SK-N-SH (cell line): ENCODE measurements at regions not wholly inside any gene's neighbourhood (a gene's known extent, or its start where the extent isn't known, plus 50 kb on each side); places are given as distances from the start of the nearest gene placed in this dataset.
A peak's percentile ranks its signal among the peaks of the same experiment; 100 is the strongest.

ENCODE experiments used
- CTCF ChIA-PET: fragments of 300-600, 350-600 bp; formaldehyde crosslinking; extraction: SDS; loops from one replicate; lab custom pipeline; 2021; lab: Yijun Ruan, JAX
- POLR2A ChIA-PET: fragments of 350-600 bp; sonication (Branson Sonifier 250); formaldehyde crosslinking; extraction: SDS; loops from one replicate; lab custom pipeline; 2020; ENCODE audit warnings: antibody characterized with exemption, inconsistent platforms; lab: Yijun Ruan, JAX
- DNase-seq: peaks from one replicate; pipeline ENCODE4 v3.0.0; 2012
- H2AFZ ChIP-seq: fragments of 200-600 bp; sonication (generic); 2 replicates; pipeline ENCODE4 v1.8.1; 2016; ENCODE audit warnings: antibody characterized with exemption, mild to moderate bottlenecking, low read depth
- H3F3A ChIP-seq: fragments of 200-600 bp; sonication (generic); replicated peaks from 2 replicates; pipeline ENCODE3; 2016; ENCODE audit warnings: antibody characterized with exemption, mild to moderate bottlenecking; ENCODE audit not compliant: insufficient read depth
- H3K27ac ChIP-seq, 2 experiments: fragments of 200-500 bp in 1 of 2; fragments of 200-600 bp in 1 of 2; sonication (Bioruptor generic) in 1 of 2; sonication (generic), shearing (Covaris generic) in 1 of 2; 2 replicates each; pipeline versions ENCODE4 v1.5.1 to v1.6.1; 2014 to 2016; ENCODE audit warnings: low read depth in 2 of 2, inconsistent platforms in 1 of 2, low read length in 1 of 2, mild to moderate bottlenecking in 1 of 2, mixed read lengths in 1 of 2
- H3K27me3 ChIP-seq: fragments of 200-600 bp; sonication (generic), shearing (Covaris generic); 2 replicates; pipeline ENCODE4 v1.6.1; 2016; ENCODE audit warnings: mixed run types; ENCODE audit not compliant: insufficient read depth
- H3K36me3 ChIP-seq, 2 experiments: fragments of 200-500 bp in 1 of 2; fragments of 200-600 bp in 1 of 2; sonication (Bioruptor generic) in 1 of 2; sonication (generic) in 1 of 2; replicated peaks in 1 of 2; 2 replicates each; pipeline versions ENCODE3 to v1.5.1; 2014 to 2016; ENCODE audit warnings: low read length in 1 of 2, mild to moderate bottlenecking in 1 of 2; ENCODE audit not compliant: insufficient read depth in 2 of 2, control insufficient read depth in 1 of 2
- H3K4me1 ChIP-seq, 2 experiments: fragments of 200-500 bp in 1 of 2; fragments of 200-600 bp in 1 of 2; sonication (Bioruptor generic) in 1 of 2; sonication (generic), shearing (Covaris generic) in 1 of 2; 2 replicates each; pipeline versions ENCODE4 v1.5.1 to v1.6.1; 2014 to 2016; ENCODE audit warnings: low read depth in 1 of 2, low read length in 1 of 2, mixed run types in 1 of 2; ENCODE audit not compliant: insufficient read depth in 2 of 2, control insufficient read depth in 1 of 2
- H3K4me2 ChIP-seq: fragments of 200-600 bp; sonication (generic), shearing (Covaris generic); 2 replicates; pipeline ENCODE4 v1.6.1; 2017; ENCODE audit warnings: mixed run types
- H3K4me3 ChIP-seq, 2 experiments: fragments of 200-500 bp in 1 of 2; fragments of 200-600 bp in 1 of 2; sonication (Bioruptor generic) in 1 of 2; sonication (generic), shearing (Covaris generic) in 1 of 2; 2 replicates each; pipeline versions ENCODE4 v1.5.1 to v1.8.1; 2014 to 2016; ENCODE audit warnings: low read depth in 2 of 2, inconsistent platforms in 1 of 2, low read length in 1 of 2, mild to moderate bottlenecking in 1 of 2, mixed read lengths in 1 of 2, moderate library complexity in 1 of 2
- H3K79me2 ChIP-seq: fragments of 200-600 bp; sonication (generic); 2 replicates; pipeline ENCODE4 v1.8.1; 2017; ENCODE audit warnings: mild to moderate bottlenecking; ENCODE audit not compliant: insufficient read depth
- H3K9ac ChIP-seq: fragments of 200-600 bp; sonication (generic); 2 replicates; pipeline ENCODE4 v1.6.1; 2017; ENCODE audit warnings: mixed run types
- H3K9me2 ChIP-seq: fragments of 200-600 bp; sonication (generic); 2 replicates; pipeline ENCODE4 v1.6.1; 2017; ENCODE audit warnings: mixed run types
- H3K9me3 ChIP-seq: fragments of 200-600 bp; sonication (generic); 2 replicates; pipeline ENCODE4 v1.6.1; 2017; ENCODE audit warnings: mixed run types, mild to moderate bottlenecking, moderate library complexity
- H4K20me1 ChIP-seq: fragments of 200-600 bp; sonication (generic); 2 replicates; pipeline ENCODE4 v1.6.1; 2017; ENCODE audit warnings: mild to moderate bottlenecking, mixed run types; ENCODE audit not compliant: insufficient read depth
- ELF1 ChIP-seq: IDR thresholded peaks from 2 replicates; pipeline ENCODE4 v1.4.0; 2012
- EP300 ChIP-seq, 2 experiments: IDR thresholded peaks; 2 replicates each; pipeline versions ENCODE4 v1.4.0 to v1.6.1; 2012; ENCODE audit warnings: borderline replicate concordance in 1 of 2, low read depth in 1 of 2, low read length in 1 of 2
- FOSL2 ChIP-seq: IDR thresholded peaks from 2 replicates; pipeline ENCODE4 v1.4.0; 2012; ENCODE audit warnings: low read depth, mild to moderate bottlenecking, moderate library complexity, borderline replicate concordance
- GABPA ChIP-seq: IDR thresholded peaks from 2 replicates; pipeline ENCODE4 v1.4.0; 2012; ENCODE audit warnings: low read depth, mild to moderate bottlenecking
- JUND ChIP-seq: IDR thresholded peaks from 2 replicates; pipeline ENCODE4 v1.4.0; 2012
- MAX ChIP-seq: IDR thresholded peaks from 2 replicates; pipeline ENCODE4 v1.4.0; 2012; ENCODE audit warnings: low read depth
- NFIC ChIP-seq: IDR thresholded peaks from 2 replicates; pipeline ENCODE4 v1.4.0; 2012; ENCODE audit warnings: borderline replicate concordance
- POLR2AphosphoS5 ChIP-seq: IDR thresholded peaks from 2 replicates; pipeline ENCODE4 v1.6.1; 2012; ENCODE audit warnings: low read depth, low read length
- RAD21 ChIP-seq: IDR thresholded peaks from 2 replicates; pipeline ENCODE4 v1.6.1; 2012; ENCODE audit warnings: mild to moderate bottlenecking, low read length
- RFX5 ChIP-seq: IDR thresholded peaks from 2 replicates; pipeline ENCODE4 v1.6.1; 2012; ENCODE audit warnings: mild to moderate bottlenecking, improper control_type of control experiment, low read length
- RXRA ChIP-seq: IDR thresholded peaks from 2 replicates; pipeline ENCODE4 v1.4.0; 2012; ENCODE audit warnings: low read depth, mild to moderate bottlenecking, borderline replicate concordance
- SIN3A ChIP-seq: IDR thresholded peaks from 2 replicates; pipeline ENCODE4 v1.6.1; 2012; ENCODE audit warnings: low read depth, mild to moderate bottlenecking, low read length, moderate library complexity, borderline replicate concordance
- SMC3 ChIP-seq: IDR thresholded peaks from 2 replicates; pipeline ENCODE4 v1.6.1; 2012; ENCODE audit warnings: low read depth, low read length, improper control_type of control experiment
- TAF1 ChIP-seq: IDR thresholded peaks from 2 replicates; pipeline ENCODE4 v1.6.1; 2012; ENCODE audit warnings: low read depth, mild to moderate bottlenecking, low read length, moderate library complexity, borderline replicate concordance
- TCF12 ChIP-seq: IDR thresholded peaks from 2 replicates; pipeline ENCODE4 v1.4.0; 2012
- TEAD4 ChIP-seq: IDR thresholded peaks from 2 replicates; pipeline ENCODE4 v1.4.0; 2012; ENCODE audit warnings: mild to moderate bottlenecking, borderline replicate concordance; ENCODE audit not compliant: insufficient read depth
- YY1 ChIP-seq: IDR thresholded peaks from 2 replicates; pipeline ENCODE4 v1.4.0; 2012; ENCODE audit warnings: low read depth, mild to moderate bottlenecking
- WGBS: methylation state at CpG from one replicate; pipeline ENCODE4 v1.1.6; 2017; ENCODE audit warnings: low lambda C conversion rate; 5-methylcytosine and 5-hydroxymethylcytosine counted together
- TF ChIP-seq, protein P1 (sequence below): fragments of 200-600 bp; sonication (generic); IDR thresholded peaks from 2 replicates; pipeline ENCODE4 v1.6.1; 2017; ENCODE audit warnings: antibody characterized with exemption, mild to moderate bottlenecking, moderate library complexity
- TF ChIP-seq, protein P2 (sequence below): IDR thresholded peaks from 2 replicates; pipeline ENCODE4; 2012

GRCh38 chr15:62444104-62445022, 279.3 kb upstream of the C2CD4B start:
- H3K27ac ChIP-seq, result peak overlapping the region; percentile 48 to 91; a peak in 3 of 4 replicates
- H3K9me2 ChIP-seq, result no peaks in the 10 kb centered on the region
- peaks cover 25% of the 10 kb centered on the region for H3F3A ChIP-seq
- peak overlapping the region; percentile 38; the same call in 1 of the 2 replicates for H3K9ac ChIP-seq
- peaks cover 8 to 18% of the 10 kb centered on the region in 2 experiments; a peak in 3 of 4 replicates for H3K4me1 ChIP-seq
- TF ChIP-seq RXRA, result peak; percentile 43; the same call in 1 of the 2 replicates
- TF ChIP-seq SIN3A, result peak; percentile 69; the same call in 1 of the 2 replicates
- TF ChIP-seq NFIC, result peak; percentile 67; the same call in 1 of the 2 replicates
- peak; percentile 14; the same call in 1 of the 2 replicates for TF ChIP-seq GABPA
- no peak for TF ChIP-seq TEAD4
- no peak for TF ChIP-seq RAD21
- 0 out of 2 replicates have a peak, but pooled peaks have one; percentile 7 for TF ChIP-seq TAF1
- TF ChIP-seq MAX, result peak; percentile 89
- no peak for TF ChIP-seq ELF1
- peak; percentile 96 for TF ChIP-seq TCF12
- TF ChIP-seq YY1, result no peak
- peak; percentile 90 for TF ChIP-seq JUND
- TF ChIP-seq, protein P1, sequence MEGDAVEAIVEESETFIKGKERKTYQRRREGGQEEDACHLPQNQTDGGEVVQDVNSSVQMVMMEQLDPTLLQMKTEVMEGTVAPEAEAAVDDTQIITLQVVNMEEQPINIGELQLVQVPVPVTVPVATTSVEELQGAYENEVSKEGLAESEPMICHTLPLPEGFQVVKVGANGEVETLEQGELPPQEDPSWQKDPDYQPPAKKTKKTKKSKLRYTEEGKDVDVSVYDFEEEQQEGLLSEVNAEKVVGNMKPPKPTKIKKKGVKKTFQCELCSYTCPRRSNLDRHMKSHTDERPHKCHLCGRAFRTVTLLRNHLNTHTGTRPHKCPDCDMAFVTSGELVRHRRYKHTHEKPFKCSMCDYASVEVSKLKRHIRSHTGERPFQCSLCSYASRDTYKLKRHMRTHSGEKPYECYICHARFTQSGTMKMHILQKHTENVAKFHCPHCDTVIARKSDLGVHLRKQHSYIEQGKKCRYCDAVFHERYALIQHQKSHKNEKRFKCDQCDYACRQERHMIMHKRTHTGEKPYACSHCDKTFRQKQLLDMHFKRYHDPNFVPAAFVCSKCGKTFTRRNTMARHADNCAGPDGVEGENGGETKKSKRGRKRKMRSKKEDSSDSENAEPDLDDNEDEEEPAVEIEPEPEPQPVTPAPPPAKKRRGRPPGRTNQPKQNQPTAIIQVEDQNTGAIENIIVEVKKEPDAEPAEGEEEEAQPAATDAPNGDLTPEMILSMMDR, result no peak
- TF ChIP-seq EP300 (IDR thresholded peaks at IDR 0.05; ENCODE audit: borderline replicate concordance in 1 of 2, low read depth in 1 of 2, low read length in 1 of 2), result peak in 1 of 2 experiments; percentile 85; a peak in 1 of 4 replicates
- TF ChIP-seq SMC3, result no peak
- TF ChIP-seq, protein P2, sequence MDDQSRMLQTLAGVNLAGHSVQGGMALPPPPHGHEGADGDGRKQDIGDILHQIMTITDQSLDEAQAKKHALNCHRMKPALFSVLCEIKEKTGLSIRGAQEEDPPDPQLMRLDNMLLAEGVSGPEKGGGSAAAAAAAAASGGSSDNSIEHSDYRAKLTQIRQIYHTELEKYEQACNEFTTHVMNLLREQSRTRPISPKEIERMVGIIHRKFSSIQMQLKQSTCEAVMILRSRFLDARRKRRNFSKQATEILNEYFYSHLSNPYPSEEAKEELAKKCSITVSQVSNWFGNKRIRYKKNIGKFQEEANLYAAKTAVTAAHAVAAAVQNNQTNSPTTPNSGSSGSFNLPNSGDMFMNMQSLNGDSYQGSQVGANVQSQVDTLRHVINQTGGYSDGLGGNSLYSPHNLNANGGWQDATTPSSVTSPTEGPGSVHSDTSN, result peak; percentile 83
- peak; percentile 98 for TF ChIP-seq FOSL2
- no peak for TF ChIP-seq RFX5
- peak; percentile 54; the same call in 1 of the 2 replicates for TF ChIP-seq POLR2AphosphoS5
- TF ChIP-seq, all 33 proteins: peak for 12
- Histone ChIP-seq H2AFZ (peak overlapping the region; percentile 14; the same call in 1 of the 2 replicates), H3K4me3 (no peak overlapping the region), H4K20me1 (no peaks in the 10 kb centered on the region), H3K4me2 (peak overlapping the region; percentile 64), H3K27me3 (no peaks in the 10 kb centered on the region), H3K79me2 (peaks cover 8% of the 10 kb centered on the region; the same call in 1 of the 2 replicates), H3K36me3 (no peaks in the 10 kb centered on the region), H3K9me3 (no peaks in the 10 kb centered on the region)
- no peak for DNase-seq
- CTCF ChIA-PET, result interaction anchor here (0.6 to 2.3 kb wide), 3 partner anchors 12 to 1217 kb away, joined by 3 to 6 read pairs (median 3); no protein-coding TSS in a partner anchor
- POLR2A ChIA-PET, result no interaction called here
- 40% methylated on average over 8 of the region's 8 CpGs for WGBS
